ENCODE measurements at regions not wholly inside any gene's neighbourhood (a gene's known extent, or its start where the extent isn't known, plus 50 kb on each side); places are given as distances from the start of the nearest gene placed in this dataset.
A peak's percentile ranks its signal among the peaks of the same experiment; 100 is the strongest.
"Not testable (repeated sequence)": the region's sequence is repeated elsewhere in the genome, so short reads cannot be mapped to it uniquely, and the experiment has no call there.

GRCh38 chr14:89531661-89532335 is 114.8 kb upstream of the FOXN3 start:
- no peak for DNase-seq (ENCODE audit: low spot score)

DNA sequence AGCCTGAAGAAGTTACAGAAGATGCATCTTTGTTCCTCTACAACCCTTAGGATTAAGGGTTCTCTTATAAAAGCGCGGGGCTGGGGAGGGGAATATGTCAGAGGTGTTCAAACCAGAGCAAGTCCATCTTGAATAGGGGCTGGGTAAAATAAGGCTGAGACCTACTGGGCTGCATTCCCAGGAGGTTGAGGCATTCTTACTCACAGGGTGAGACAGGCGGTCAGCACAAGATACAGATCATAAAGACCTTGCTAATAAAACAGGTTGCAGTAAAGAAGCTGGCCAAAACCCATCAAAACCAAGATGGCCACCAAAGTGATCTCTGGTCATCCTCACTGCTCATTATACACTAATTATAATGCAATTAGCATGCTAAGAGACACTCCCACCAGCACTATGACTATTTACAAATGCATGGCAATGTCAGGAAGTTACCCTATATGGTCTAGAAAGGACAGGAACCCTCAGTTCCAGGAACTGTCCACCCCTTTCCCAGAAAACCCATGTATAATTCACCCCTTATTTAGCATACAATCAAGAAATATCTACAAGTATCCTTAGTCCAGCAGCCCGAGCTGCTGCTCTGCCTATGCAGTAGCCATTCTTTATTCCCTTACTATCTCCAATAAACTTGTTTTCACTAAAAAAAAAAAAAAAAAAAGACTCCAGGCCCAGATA is 108.1 kb upstream of the FOXN3 start:
- no peak for DNase-seq (ENCODE audit: low spot score)

DNA sequence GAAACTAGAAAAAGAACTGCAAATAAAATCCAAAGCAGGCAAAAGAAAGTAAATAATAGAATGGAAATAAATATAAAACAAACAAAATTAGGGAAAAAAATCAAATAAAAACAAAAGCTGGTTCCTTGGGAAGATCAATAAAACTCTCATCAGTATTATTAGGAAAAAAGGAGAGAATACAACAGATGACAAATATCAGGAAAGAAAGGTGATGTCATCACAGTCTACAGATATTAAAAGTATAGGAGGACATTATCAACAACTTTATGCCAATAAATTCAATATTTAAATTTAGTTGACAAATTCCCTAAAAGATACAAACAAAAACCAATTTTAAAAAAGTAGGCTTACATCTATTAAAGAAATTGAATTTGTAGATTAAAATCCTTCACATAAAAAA is 107.4 kb upstream of the FOXN3 start:
- no peak for DNase-seq (ENCODE audit: low spot score)

DNA sequence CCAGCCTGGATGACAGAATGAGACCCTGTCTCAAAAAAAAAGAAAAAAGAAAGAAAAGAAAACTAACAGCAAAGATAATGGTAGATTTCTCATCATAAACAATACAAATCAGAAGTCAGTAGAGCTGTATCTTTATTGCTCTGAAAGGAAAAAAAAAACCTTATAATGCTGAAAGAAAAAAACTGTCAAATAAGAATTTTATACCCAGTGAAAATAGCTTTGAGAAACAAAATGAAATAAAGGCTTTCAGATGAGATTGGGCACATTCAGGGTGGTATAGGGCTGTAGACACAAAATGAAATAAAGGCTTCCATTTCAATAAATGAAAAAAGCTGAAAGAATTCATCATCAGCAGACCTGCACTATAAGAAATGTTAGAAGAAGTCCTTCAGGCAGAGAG is 105.0 kb upstream of the FOXN3 start:
- DNase-seq (ENCODE audit: low spot score) = no peak

DNA sequence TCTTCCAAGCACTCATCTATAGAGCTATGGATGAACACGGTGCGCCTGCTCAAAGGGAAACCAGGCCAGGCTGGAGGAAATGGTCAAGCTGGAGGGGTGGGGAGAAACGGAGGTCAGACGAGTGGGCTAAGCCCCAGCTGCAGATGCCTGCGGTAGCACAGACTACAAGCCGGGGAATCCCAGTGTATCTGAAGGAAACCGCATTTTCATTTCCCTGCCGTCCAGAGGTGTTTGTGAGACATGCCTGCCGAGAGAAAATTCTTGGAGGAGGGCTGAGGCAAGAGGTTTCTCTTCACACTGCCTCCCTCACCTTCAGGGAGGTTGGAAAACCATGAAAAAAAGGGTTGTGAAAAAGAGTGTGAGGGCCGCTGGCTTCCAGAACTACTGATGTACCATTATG is 102.0 kb upstream of the FOXN3 start:
- DNase-seq (ENCODE audit: low spot score) = no peak

- no peak for DNase-seq (ENCODE audit: low spot score)
These were observed 99.1 kb upstream of the FOXN3 start for GRCh38 chr14:89516173-89516572.

DNA sequence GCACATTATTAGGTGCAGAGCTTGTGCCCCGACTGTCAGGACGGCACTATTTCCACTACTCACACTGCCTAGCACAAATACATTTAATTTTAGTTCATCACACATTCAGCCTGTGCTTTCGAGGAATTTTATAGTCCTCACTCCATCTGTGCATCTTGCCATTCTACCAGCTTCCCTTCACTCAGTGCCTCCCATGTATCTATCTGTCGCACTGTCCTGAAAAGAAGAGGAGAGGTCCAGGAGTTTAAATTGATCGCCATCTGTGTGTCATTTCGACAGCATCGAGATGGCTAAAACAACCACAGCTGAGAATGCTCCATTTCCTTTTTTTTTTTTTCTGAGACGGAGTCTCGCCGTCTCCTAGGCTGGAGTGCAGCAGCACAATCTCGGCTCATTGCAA is 97.6 kb upstream of the FOXN3 start:
- no peak for DNase-seq (ENCODE audit: low spot score)

GRCh38 chr14:89509891-89510290 is 92.9 kb upstream of the FOXN3 start:
- peak; percentile 20 for DNase-seq (ENCODE audit: low spot score)

- DNase-seq (ENCODE audit: low spot score) = no peak
These were observed 91.8 kb upstream of the FOXN3 start for GRCh38 chr14:89508863-89509262.

DNA sequence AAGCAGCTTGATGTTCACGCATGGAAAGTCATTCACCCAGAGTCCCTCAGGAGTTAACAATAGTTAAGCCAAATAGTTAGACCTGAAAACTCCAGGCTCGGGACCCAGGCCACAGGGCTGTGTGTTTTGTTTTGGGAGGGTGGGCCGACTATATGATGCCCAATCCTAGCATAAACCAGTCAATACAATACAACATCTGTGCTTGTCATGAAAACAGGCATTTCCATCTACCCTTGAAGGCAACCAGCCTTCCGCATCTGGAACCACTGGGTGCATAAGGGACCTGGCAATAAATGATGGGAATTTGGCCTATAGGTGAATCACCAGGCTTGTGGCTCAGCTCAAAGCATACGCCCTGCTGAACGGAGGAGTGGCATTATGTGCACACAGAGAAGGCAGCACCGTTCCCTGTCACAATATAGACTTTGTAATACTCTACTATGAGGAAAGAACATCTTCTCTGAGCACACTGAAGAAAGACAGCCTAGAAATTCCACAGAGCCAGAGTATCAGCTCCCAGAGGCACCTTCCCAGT is 91.0 kb upstream of the FOXN3 start:
- DNase-seq (ENCODE audit: low spot score) = no peak

DNA sequence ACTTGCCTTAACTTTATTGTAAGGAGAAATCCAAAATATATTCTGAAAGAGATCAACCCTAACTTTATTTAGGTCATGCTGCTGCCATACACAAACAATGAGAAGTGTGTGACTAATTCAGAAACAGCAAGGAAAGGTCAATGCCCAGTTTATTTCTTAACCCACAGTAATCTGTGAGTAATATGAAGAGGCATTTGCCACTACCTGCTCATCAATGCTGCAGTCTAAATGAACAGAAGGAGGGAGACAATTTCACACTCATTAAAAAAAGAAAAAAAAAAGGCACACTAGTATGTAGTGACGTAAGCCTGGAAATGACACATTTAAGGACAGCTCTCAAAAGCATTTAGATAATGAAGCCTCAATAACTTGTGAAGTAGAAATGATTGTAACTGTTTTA is 90.5 kb upstream of the FOXN3 start:
- peak; percentile 69 for DNase-seq (ENCODE audit: low spot score)

DNA sequence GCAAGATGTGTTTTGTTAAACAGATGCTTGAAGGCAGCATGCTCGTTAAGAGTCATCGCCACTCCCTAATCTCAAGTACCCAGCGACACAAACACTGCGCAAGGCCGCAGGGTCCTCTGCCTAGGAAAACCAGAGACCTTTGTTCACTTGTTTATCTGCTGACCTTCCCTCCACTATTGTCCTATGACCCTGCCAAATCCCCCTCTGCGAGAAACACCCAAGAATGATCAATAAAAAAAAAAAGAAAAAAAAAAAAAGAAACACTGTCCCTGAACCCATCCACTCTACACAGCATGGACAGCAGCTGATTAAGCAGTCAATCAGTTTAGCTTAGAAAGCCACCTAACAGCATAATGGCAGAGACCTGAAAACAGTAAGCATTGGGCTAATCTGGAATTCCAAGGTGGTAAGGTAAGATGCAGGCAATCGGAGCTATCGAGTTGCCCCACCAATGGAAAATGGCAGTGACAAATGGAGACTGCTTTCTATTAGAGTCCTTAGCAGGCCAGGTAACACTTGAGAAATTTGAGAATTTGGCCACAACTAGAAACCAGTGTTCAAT is 89.9 kb upstream of the FOXN3 start:
- DNase-seq (ENCODE audit: low spot score) = not testable (repeated sequence)

DNA sequence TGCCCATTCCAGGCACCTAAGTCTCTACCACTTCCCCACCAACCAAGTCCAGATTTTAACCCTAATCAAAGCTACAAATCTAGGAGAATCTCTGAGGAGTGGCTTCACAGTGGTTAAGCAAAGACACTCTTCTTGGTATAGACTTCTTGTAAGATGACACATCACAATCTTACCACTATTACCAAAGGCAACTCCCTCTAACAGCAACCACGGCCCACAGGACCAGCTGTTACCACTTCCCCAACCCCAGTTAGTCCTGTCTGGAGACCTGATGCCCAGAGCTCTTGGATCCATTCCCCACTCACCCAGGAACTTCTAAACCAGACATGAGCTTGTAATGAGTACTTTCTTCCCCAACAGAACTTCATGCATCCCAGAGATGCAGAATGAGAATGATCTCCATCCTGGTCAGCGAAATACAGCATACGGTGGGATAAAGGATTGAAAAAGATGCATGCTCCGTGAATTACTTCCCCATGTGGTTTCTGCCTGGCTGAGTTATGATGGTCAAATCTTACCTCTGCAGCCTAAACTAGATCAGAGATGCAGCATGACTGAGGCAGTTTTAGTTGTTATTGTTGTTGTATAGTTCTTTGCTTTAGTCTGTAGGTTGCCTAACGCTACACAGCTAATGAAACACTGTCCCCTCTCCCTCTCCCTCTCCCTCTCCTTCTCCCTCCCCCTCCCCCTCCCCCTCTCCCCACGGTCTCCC is 87.7 kb upstream of the FOXN3 start:
- DNase-seq (ENCODE audit: low spot score) = peak; percentile 84

- DNase-seq (ENCODE audit: low spot score) = no peak
These were observed 87.1 kb upstream of the FOXN3 start for GRCh38 chr14:89504091-89504490.

- DNase-seq (ENCODE audit: low spot score) = no peak
These were observed 86.5 kb upstream of the FOXN3 start for GRCh38 chr14:89503431-89503996.

GRCh38 chr14:89502966-89503365 is 85.9 kb upstream of the FOXN3 start:
- no peak for DNase-seq (ENCODE audit: low spot score)

- DNase-seq (ENCODE audit: low spot score) = no peak
These were observed 84.3 kb upstream of the FOXN3 start for GRCh38 chr14:89501381-89501780.

DNA sequence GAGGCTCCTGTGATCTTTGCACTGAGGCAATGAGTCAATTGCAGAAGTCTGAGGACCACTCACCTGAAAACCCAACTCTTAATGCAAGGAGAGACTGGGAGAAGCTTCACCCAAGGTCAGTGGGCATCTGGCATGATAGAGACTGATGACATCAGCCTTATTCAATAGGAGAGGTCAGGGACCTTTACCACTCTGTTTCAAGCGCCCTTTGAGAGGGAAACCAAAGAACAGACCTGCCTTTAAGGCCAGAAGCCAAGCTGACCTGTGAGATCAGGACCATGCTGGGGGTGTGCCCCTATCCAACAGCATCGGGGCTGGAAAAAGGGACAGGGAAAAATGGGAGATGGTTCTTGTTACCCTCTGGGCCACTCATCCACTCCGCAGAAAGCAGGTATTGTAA is 83.3 kb upstream of the FOXN3 start:
- no peak for DNase-seq (ENCODE audit: low spot score)

DNA sequence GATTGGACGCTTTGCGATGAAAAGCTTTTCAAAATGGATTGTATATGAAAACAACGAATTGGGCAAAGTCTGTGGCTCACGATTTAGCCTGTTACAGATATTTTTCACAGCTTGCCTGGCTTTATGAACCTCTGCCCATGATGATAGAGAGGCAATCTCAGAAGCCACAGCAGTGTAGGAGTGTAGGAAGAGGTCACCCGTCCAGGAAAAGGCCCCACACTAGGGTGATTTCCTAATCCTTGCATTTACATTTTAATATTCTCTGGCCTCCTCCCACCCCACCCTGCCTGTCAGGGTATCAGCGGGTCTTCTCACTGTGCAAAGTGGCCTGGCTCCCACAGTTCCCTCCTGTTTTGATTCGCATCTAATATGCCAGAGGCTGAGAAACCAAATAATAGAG is 81.8 kb upstream of the FOXN3 start:
- DNase-seq (ENCODE audit: low spot score) = no peak

DNA sequence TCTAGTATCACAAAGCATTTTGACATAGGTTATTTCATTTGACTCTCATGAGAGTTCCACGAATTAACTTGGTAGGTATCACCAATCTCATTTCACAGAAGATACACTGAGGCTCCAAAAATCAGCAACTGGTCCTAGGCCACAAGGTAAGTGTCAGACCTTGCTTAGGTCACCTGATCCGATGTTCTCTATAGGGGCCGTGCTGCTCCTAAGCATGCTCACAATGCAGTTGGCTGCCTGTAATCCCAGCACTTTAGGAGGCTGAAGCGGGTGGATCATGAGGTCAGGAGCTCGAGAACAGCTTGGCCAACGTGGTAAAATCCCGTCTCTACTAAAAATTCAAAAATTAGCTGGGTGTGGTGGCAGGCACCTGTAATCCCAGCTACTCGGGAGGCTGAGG is 78.7 kb upstream of the FOXN3 start:
- DNase-seq (ENCODE audit: low spot score) = no peak

DNA sequence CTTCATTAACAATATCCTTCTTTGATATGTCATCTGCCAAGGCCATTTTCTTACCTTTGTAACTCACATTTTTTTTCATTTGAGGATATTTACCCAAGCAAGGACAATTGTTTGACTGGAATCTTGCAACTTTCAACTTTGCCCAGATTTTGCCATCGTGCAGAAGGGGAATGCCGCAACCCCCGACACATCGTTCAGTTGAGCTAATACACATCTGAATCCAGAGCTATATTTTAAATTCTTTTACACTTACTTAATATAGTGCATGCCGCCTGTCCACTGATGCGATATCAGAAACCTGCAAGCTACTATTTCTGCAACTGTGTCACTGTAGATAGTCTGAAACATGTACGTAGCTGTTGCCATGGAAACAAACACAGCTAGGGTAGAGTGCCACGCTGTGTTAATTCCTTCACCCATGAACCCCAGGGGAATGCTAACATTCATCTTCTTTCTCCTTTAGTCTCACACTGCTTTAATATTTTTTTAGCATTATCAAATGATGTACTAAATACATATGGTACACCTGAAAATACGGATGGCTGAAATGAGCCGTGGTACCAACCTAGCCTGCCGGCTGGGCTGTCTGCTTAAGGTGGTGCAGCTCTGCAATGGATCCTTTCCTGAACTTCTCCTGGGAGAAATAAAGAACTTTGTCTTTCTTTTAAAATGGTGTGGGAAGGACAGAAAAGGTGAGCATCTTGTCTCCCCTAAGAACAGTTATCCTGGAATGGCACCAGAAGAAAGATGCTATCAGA is 77.0 kb upstream of the FOXN3 start:
- DNase-seq (ENCODE audit: low spot score) = no peak

GRCh38 chr14:89493406-89493805 is 76.4 kb upstream of the FOXN3 start:
- no peak for DNase-seq (ENCODE audit: low spot score)
